Psoas muscle (tissue), 7 donors: ENCODE measurements at regions not wholly inside any gene's neighbourhood (a gene's known extent, or its start where the extent isn't known, plus 50 kb on each side); places are given as distances from the start of the nearest gene placed in this dataset.
"Not testable (repeated sequence)": the region's sequence is repeated elsewhere in the genome, so short reads cannot be mapped to it uniquely, and the experiment has no call there.

Source experiments
- ATAC-seq, 4 donors: fragments of 200-7000 bp; cut with Tn5 transposase; one replicate each; pipeline ENCODE4 v1.9.1; 2020; ENCODE audit warnings: moderate library complexity in 3 of 4, mild to moderate bottlenecking in 2 of 4
- DNase-seq, 2 donors: peaks; one replicate each; pipeline ENCODE4 v3.0.0-alpha.2; 2020
- H3K27ac ChIP-seq: fragments of 200-600 bp; one replicate; pipeline ENCODE4 v1.8.0; 2022
- H3K27me3 ChIP-seq, 3 donors: fragments of 200-600 bp in 1 of 3; one replicate each; pipeline versions ENCODE4 v1.6.1 to v1.8.0; 2013 to 2022; ENCODE audit warnings: low read length in 2 of 3, mild to moderate bottlenecking in 2 of 3, moderate library complexity in 1 of 3; ENCODE audit not compliant: insufficient read depth in 3 of 3
- H3K36me3 ChIP-seq, 2 donors: fragments of 200-600 bp in 1 of 2; one replicate each; pipeline versions ENCODE4 v1.6.1 to v1.8.0; 2013 to 2022; ENCODE audit warnings: low read depth in 1 of 2, mild to moderate bottlenecking in 1 of 2, moderate library complexity in 1 of 2; ENCODE audit not compliant: insufficient read depth in 1 of 2
- H3K4me1 ChIP-seq: fragments of 200-600 bp; one replicate; pipeline ENCODE4 v1.8.0; 2022
- H3K4me3 ChIP-seq: fragments of 200-600 bp; one replicate; pipeline ENCODE4 v1.8.0; 2022; ENCODE audit warnings: mild to moderate bottlenecking
- H3K9me3 ChIP-seq: fragments of 200-600 bp; one replicate; pipeline ENCODE4 v1.8.0; 2022
- WGBS, 3 donors: extraction: QIAGEN DNeasy Blood & Tissue Kit; methylation state at CpG; one replicate each; pipeline versions ENCODE4 v1.1.6 to v1.1.7; 2013; 5-methylcytosine and 5-hydroxymethylcytosine counted together
- intact Hi-C, 2 donors: fragments of 100-400 bp; cut with DNase I; formaldehyde crosslinking; loops; one replicate each; pipeline versions ENCODE4 v1.11.0 to v1.14.2; 2022
- TF ChIP-seq, protein P1 (sequence below): fragments of 200-600 bp; IDR thresholded peaks from one replicate; pipeline ENCODE4 v1.8.0; 2022; ENCODE audit warnings: antibody characterized with exemption
- donor health status: healthy with polysubstance abuse.
- donor health status: DM: no; HTN: no; CAD: no; lungs with moderate emphysema.
- donor health status: Bipolar disorder and iron deficiency.
- donor health status: healthy.
- donor health status: DM: yes; HTN: yes; CAD: no.
- donor health status: DM: no; HTN: no; CAD: no.
- donor health status: DM: yes; HTN: yes; CAD: no.

DNA sequence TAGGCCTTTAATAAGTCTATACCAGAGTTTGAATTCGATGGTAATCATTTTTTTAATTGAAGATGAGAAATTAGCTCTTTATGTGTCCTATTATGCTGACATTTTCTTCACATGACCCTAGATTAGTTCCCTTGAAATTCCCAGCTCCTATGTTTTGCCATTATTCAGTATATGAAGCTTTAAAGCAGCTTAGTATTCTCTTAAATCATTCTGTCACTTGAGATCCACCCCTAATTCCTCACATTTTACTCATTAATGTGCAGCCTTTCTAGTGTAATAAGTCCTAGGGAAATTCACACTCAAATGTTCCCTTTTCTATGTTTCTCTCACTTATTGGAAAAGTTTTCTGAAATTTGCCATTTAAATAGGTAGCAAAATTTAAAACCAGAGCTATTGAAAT, 704.5 kb upstream of the B3GALT2 start:
- DNase-seq (no peak), ATAC-seq (no peak)
- H3K27ac ChIP-seq = no peak overlapping the region
- TF ChIP-seq, protein P1, sequence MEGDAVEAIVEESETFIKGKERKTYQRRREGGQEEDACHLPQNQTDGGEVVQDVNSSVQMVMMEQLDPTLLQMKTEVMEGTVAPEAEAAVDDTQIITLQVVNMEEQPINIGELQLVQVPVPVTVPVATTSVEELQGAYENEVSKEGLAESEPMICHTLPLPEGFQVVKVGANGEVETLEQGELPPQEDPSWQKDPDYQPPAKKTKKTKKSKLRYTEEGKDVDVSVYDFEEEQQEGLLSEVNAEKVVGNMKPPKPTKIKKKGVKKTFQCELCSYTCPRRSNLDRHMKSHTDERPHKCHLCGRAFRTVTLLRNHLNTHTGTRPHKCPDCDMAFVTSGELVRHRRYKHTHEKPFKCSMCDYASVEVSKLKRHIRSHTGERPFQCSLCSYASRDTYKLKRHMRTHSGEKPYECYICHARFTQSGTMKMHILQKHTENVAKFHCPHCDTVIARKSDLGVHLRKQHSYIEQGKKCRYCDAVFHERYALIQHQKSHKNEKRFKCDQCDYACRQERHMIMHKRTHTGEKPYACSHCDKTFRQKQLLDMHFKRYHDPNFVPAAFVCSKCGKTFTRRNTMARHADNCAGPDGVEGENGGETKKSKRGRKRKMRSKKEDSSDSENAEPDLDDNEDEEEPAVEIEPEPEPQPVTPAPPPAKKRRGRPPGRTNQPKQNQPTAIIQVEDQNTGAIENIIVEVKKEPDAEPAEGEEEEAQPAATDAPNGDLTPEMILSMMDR = no peak
- WGBS, 3 donors = 47 to 59% (median 49%) methylated on average over 1 of the region's 1 CpG
- H3K9me3 ChIP-seq = no peaks in the 10 kb centered on the region
- H3K36me3 ChIP-seq = no peaks in the 10 kb centered on the region
- no peak overlapping the region for H3K4me3 ChIP-seq
- H3K27me3 ChIP-seq = no peaks in the 10 kb centered on the region
- intact Hi-C loops = no loop called here
- H3K4me1 ChIP-seq = no peaks in the 10 kb centered on the region

- Histone ChIP-seq H3K27me3 (no peaks in the 10 kb centered on the region), H3K36me3 (no peaks in the 10 kb centered on the region), H3K4me3 (no peak overlapping the region), H3K27ac (no peak overlapping the region), H3K9me3 (no peaks in the 10 kb centered on the region), H3K4me1 (no peaks in the 10 kb centered on the region)
- DNase-seq = no peak
- ATAC-seq = no peak
- 90 to 93% (median 92%) methylated on average over 11 of the region's 11 CpGs for WGBS, 3 donors
- intact Hi-C loops = no loop called here
- TF ChIP-seq, protein P1 = no peak
Measured at GRCh38 chr1:193884848-193885558, 698.6 kb upstream of the B3GALT2 start.

GRCh38 chr1:193877920-193878319, 691.5 kb upstream of the B3GALT2 start:
- intact Hi-C loops = not testable (repeated sequence)

DNA sequence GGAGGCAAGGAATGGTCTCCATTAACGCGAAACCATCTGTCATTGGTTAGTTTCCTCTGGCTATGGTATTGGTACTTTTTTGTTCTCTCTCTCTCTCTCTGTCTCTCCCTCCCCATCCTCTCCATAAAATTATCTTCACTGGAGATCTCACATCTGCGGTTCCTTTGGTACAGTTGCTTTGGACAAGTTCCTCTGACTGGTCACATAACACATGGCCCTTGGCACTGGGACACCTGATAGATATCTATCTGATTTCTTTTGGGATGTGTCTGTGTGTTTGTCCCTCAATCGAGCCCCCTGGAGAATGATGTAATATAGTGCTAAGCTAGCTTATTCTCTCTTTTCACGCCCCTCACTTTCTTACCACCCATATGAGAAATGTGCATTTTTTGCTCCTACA, 682.0 kb upstream of the B3GALT2 start:
- no peak for ATAC-seq
- intact Hi-C loops = no loop called here
- TF ChIP-seq, protein P1 = no peak

More at GRCh38 chr1:193877920-193878319, 691.5 kb upstream of the B3GALT2 start:
- DNase-seq, H3K27ac ChIP-seq, H3K9me3 ChIP-seq, H3K36me3 ChIP-seq, ATAC-seq, H3K4me3 ChIP-seq, H3K4me1 ChIP-seq, H3K27me3 ChIP-seq: not testable (repeated sequence)
- 75 to 77% (median 77%) methylated on average over 1 of the region's 1 CpG for WGBS, 3 donors

GRCh38 chr1:193856261-193856660, 669.8 kb upstream of the B3GALT2 start:
- DNase-seq (no peak), ATAC-seq (no peak)
- no peaks in the 10 kb centered on the region for H3K27me3 ChIP-seq
- no peak overlapping the region for H3K27ac ChIP-seq
- no peaks in the 10 kb centered on the region for H3K36me3 ChIP-seq
- 77 to 82% (median 79%) methylated on average over 6 of the region's 6 CpGs for WGBS, 3 donors
- intact Hi-C loops = no loop called here
- no peaks in the 10 kb centered on the region for H3K9me3 ChIP-seq
- H3K4me1 ChIP-seq = no peaks in the 10 kb centered on the region
- TF ChIP-seq, protein P1 = no peak
- H3K4me3 ChIP-seq = no peak overlapping the region

More for the DNA sequence above, 682.0 kb upstream of the B3GALT2 start:
- Histone ChIP-seq H3K9me3 (no peaks in the 10 kb centered on the region), H3K4me3 (no peak overlapping the region), H3K4me1 (no peaks in the 10 kb centered on the region), H3K27me3 (no peaks in the 10 kb centered on the region), H3K27ac (no peak overlapping the region), H3K36me3 (no peaks in the 10 kb centered on the region)
- WGBS, 3 donors = 77 to 80% (median 79%) methylated on average over 5 of the region's 5 CpGs
- no peak for DNase-seq
